Occipital lobe (tissue), 1 donor: ENCODE measurements at regions not wholly inside any gene's neighbourhood (a gene's known extent, or its start where the extent isn't known, plus 50 kb on each side); places are given as distances from the start of the nearest gene placed in this dataset.

Experiments
- DNase-seq: peaks from one replicate; lab custom pipeline; 2025; lab: John Stamatoyannopoulos, UW

DNA sequence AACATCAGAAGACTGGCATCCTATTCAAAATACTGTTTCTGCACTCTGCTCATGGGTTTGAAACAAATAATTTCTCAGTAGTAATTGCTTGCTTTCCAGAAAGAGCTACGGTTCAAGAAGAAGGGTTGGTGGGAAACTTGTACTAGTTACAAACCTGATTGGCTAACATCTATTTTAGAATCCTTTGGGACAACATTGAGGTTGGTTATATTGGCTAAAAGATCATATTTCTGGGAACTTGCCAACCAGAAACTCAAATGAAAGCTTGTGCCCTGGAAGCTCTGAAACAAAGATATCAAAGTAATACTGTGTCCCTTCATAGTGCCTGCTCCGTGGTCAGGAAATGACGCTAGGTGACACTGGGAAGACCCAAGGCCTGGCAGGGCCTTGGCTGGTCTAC is 141.7 kb downstream of the LACC1 start:
- DNase-seq, result no peak

DNA sequence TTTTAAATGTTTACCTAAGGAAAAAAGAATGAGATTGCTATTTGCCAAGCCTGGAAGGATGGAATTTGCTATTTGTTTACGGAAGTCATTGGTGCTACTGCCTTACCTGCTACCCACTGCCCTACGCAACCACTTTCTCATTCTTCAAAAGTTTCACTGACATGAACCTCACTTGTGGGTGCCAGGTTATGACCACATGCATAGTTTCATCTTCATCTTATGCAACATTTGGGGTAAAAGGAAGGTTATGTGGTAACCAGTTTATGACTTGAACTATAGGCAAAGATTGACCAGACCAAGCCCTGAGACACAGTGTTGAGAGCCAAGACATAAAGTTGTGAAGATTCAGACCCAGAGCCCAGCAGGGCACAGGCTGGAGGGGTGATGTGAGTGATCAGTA is 142.5 kb downstream of the LACC1 start:
- DNase-seq, result no peak

DNA sequence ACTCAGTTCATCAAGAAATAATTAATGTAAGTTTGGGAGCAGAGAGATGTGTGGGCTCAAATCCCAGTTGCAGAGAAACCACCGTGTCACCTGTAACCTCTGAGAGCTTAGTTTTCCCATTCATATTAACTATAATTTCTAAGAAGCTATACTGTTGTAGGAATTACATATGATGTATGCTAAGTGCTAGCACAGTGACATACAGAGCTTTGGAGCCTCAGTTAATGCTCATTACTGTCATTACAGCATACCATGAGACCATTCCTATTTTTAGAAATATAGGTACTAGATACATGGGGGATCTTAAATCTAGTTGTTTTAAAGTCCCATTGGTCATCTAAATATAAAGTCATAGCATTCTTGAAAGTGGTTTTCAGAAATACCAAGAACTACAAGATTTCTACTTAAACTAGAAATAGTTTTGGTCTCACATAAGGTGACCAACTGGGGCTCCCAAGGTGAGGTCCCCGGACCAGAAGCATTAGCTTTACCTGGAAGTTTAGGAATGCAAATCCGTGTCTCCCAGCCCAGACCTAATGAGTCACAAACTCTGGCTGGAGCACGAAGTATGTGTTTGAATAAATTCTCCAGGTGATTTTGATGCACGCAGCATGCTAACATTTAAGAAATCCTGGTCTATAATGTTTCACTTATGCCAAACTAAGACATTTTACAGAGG is 144.6 kb downstream of the LACC1 start:
- DNase-seq, result no peak

DNA sequence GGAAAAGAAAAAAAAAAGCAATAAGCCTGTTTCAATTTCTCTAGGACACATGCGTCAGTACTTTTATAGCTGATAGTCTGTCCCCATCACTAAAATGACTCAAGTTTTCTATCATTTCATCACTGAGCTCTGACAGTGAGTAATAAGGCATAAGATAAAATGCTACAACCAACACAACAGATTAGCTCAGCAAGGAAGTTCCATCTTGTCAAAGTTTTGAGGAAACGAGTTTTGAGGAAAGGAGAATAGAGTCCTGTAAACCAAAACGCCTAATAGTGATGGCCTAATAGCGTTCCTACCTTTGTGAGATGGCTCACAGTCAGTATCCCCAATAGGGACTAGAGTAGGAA is 145.1 kb downstream of the LACC1 start:
- DNase-seq, result no peak

DNA sequence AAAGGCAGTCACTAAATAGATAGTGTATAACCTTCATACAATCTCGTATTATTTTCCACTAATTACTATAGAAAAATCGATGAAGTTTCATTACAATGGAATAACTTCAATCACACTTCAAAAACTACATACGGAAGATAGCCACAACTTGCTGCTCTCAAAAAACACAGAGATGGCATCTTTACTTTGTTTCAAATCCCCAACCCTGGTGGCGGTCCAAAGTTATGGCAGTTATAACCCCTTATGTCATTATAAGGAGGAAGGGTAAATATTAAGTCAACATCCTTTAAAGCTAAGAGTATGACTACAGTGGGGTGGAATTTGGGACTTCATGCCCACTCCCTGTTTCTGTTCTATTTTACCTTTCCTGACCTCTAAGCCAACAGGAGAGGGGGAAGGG is 146.5 kb downstream of the LACC1 start:
- no peak for DNase-seq

DNA sequence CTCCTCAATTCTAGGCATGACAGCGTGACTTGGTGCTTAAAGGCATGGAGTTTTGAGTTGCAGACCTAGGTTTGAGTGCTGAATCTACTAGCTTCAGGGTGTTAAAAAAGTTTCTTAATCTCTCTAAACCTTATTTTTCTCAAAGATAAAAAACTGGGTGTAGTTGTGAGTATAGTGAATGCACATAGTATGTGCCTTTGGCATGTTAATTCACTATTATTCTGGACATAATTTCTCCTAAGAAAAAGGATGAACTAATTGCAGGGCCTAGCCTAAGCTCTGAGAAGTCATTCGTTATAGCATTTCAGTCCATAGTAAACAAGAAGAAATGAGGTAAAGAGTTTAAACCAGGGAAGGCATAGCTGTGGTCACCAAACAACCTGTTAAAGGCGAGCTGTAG is 149.0 kb downstream of the LACC1 start:
- DNase-seq, result no peak

DNA sequence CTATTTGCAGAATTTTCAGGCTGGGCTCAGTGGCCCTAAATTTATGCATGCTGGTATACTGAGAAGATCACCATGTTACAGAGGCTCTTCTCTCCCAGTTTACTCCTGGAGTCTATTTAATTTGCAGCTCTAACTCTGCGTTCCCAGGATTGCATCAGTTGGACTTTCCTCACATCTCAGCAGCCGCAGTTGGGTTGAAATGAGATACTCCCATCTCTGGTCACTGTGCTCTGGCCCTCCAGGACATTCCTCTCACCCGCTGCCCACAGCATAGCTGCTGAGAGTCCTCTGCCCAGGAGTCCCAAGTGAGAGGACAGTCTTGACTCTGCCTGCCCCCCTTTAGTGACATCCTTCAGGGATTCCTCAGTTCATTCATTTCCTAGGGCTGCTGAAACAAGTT is 150.9 kb downstream of the LACC1 start:
- DNase-seq, result no peak

DNA sequence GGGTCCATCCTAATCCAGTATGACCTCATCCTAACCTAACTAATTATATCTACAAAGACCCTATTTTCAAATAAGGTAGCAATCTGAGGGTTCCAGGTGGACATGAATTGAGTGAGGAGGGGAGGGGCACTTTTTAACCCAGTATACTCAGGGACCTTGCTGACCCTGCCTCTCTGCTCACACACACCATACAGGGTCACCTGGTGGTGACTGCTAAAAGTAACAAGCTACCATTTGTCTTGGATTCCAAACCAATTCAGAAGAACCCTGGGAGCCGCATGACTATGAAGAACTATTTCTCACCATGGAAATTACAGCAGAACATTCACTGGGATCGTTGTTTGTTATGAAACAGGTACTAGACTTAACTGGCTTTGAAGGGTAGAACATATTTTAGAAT is 151.9 kb downstream of the LACC1 start:
- no peak for DNase-seq

DNA sequence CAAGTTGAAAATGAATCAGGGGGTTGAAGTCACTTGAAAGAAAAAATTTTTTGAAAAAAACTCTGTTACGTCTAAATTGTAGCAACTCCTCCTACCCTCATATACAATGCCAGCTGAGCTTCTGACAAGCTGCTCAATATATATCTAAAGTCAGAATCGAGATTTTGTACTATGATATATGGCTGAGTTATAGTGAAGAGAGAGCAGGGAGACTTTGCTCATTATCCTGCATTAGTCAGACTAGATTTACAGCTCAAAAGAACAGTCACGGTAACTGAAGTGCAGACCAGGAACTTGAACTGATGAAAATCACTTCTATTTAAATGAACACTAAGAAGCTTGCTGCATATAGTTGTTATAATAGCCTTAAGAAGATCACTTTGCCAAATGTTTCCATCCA is 153.1 kb downstream of the LACC1 start:
- DNase-seq, result no peak

DNA sequence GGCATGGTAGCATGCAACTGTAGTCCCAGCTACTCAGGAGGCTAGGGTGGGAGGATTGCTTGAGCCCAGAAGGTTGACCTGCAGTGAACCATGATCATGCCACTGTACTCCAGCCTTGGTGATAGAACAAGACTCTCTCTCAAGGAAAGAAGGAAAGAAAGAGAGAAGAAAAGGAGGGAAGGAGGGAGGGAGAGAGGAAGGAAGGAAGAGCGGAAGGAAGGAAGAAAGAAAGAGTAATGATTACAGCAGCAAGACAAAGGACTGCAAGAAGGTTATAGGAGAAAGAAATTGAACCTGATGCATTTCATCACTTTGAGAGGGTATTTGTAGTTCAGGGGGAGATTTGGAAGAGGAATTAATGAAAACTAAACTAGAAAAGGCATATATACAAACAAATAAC is 155.7 kb downstream of the LACC1 start:
- no peak for DNase-seq

DNA sequence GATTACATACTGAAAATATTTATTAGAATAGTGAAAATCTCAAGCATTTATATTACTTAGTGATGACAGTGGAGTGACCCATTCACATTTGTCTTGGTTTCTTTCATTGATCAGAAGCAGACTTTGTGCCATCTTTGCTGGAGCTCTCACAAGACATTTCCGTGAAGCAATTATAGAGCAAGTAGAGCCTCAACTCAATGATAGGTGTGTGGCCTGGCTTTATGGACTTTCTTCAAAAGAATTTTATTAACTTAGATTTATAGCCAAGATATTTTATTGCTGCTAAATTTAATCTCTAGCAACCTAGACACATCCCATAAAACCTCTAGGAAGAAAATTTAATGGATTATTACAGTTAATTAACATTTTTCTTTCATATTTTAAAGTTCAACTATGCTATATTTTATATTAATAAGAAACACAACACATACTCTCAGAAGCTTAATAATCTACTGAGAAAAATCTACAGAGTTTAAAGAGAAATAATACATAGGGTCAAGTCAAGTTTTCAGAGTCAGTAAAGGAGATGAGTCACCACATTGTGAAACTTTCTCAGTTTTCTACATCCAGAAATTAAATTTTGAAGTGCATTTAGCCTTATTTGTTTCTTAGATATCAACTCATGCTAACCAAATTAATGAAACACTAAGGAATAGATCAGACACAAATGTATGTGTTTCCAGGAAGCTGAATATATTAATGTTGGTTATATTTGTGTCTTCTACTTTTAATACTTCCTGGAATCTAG is 160.5 kb downstream of the LACC1 start:
- DNase-seq, result no peak

DNA sequence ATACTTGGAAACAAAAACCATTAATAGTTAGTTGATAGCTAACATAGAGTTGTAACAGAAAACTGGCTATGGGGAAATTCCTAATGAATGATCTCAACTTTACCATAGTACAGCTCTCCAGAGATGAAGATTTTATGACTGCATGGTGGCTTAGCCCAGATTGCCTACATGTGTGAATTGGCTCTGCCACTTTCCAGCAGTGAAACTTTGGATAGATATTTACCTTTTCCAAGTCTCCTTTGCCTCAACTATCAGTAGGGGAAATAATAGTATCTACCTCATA is 161.1 kb downstream of the LACC1 start:
- DNase-seq, result no peak

DNA sequence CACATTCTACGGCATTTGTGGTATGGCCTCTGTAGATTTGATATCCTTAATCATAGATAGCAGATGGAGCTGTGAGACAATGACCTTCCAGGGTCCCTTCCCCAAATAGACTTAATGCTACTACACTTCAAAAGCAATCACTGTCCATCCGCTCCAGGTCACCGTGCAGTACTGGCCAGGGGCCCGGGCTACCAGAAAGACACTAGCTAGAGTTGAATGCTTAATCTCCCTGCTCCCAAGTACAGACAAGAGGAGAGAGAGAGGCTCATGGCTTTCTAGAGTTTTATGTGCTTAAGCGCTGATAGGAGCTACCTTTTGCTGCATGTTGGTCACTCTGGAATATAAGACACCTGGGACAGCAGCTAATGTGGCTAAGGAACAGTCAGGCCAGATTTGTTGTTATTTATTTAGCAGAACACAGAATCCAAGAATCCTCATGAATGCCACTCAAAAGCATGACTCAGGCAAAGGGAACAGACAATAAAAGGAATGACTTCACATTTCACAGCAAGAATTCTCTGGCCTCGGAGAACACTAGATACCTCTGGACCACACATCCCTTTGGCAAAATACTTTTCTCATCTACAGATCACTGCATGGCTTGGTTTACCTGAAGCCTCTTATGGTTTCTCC is 165.0 kb downstream of the LACC1 start:
- no peak for DNase-seq

DNA sequence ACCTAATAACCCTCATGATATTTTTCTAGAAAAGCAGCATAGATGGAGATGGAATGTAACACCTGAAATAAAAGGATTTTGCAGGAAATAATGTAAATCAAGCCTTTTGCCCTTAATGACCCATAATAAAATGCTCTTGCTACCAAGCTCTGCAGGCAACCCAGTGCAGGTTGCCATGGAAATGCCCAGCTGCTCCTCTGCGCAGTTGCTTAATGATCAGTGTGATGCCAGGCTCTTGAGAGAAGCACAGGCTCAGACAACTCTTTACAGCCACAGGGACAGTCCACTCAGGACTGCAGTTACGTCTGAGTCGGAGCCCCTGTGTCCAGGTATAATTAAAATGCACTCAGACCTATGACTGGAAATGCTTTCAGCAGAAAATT is 165.5 kb downstream of the LACC1 start:
- DNase-seq, result peak; percentile 18

DNA sequence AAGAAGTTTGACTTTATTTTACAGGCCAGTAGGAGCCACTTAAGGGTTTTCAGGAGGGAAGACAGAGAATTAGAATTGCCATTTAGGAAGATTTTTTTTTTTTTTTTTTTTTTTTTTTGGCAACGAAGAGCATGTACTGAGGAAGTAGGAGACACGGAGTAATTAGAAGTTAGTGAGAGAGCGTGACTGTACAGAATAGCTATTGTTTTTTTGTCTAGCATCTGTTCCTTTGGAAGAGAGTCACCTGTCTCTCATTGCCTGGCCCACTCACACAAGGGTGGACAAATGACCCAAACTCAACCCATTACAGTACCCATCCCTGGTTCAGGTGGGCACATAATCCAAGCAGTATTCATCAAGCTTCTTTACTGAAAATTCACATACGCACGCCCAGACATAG is 166.7 kb downstream of the LACC1 start:
- DNase-seq, result no peak

DNA sequence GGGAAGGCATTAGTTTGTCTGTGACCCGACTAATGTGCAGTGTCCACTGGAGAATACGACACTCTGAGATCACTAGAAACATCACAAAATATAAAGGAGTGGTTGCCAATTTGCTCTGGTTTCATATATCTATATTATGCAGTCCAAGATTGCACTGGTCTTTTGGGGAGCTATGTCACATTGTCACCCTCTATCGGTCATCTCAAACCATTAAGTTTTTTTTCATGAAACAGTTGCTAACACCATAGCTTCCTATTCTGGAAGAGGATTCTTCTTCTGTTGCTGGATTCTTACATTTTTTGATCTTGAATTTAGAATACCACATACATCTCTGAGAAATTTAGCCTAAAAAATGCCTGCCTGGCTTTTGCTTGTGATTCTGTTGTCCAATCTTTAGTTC is 168.6 kb downstream of the LACC1 start:
- no peak for DNase-seq

DNA sequence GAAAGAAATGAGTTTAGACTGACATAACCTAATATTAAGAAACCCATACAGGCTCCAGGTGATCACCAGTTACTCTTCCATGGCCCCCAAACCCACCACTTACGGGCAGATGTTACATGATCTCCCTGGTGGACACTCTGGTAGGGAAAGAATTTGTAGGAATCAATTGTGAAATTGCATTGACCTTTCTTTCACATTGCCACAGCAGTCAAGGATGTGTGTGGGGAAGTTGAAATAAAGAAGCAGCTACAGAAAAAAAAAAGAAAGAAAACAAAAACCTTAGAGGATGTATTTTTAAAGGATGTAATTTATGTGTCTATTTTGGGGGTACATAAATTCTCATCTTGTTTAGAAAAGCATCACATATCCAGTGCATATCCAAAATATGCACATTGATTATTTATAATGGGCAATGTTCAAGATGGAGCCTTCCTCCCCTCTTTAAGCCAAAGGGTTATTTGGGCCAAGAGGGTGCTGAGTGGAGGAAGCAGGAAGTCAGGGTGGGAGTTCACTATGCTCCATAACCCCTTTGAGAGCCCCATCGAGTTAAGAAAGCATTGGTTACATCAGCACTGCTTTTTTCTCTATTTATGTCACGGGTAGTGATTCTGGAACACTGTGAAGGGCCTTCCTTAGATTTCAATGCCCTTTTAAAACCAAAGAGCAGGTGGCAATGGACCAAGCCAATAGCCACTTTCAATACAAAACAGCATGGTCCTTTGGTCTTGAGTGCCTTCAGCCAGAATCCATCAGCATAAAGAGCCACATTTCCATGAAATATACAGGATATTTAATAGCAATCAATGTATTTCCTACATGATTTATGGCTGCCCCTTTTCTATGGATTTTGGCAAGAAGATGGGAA is 169.6 kb downstream of the LACC1 start:
- DNase-seq, result no peak

DNA sequence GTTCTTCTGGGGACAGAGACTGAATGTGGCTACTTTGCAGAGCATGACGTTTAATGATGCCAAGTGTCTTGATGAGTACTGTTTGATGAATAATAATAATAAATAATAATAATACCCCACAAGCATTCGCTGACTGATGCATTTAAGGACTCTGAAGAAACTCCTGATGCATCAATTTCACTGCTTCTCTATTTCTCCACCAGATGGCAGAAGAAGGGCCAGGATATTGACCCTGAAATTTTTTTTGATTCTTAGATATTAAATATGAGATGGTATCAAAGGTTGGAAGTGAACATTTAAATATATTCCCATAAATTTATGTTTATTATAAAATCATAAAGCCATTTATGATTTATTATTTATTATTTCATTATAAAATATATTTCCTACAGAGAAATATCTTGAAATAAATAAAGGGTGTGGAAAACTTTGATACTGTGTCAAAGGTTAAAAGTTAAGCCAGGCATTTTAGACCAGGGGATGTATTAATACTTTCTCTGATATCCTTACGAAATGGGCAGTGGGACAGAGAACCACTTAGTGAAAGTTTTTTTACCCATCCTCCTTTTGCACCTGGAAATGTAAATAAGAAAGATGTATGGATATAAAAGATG is 170.9 kb downstream of the LACC1 start:
- DNase-seq, result no peak

DNA sequence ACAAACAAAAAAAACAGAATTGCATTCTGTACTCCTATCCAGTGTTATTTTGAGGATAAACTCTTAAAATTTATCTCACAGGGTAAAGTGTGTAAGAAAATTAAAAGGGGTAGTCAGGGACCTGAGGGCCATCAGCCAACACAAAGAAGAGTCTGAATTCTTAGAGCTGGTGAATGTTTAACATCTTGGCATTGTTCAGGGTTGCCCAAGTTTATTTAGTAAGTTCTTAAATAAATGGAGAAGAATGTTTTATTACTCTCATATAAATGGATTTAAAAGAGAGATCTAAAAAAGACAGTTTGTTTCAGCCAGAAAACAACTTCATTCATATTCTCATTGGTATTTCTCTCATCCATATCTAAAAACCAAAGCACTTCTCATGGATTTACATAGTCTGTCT is 171.7 kb downstream of the LACC1 start:
- DNase-seq, result no peak

DNA sequence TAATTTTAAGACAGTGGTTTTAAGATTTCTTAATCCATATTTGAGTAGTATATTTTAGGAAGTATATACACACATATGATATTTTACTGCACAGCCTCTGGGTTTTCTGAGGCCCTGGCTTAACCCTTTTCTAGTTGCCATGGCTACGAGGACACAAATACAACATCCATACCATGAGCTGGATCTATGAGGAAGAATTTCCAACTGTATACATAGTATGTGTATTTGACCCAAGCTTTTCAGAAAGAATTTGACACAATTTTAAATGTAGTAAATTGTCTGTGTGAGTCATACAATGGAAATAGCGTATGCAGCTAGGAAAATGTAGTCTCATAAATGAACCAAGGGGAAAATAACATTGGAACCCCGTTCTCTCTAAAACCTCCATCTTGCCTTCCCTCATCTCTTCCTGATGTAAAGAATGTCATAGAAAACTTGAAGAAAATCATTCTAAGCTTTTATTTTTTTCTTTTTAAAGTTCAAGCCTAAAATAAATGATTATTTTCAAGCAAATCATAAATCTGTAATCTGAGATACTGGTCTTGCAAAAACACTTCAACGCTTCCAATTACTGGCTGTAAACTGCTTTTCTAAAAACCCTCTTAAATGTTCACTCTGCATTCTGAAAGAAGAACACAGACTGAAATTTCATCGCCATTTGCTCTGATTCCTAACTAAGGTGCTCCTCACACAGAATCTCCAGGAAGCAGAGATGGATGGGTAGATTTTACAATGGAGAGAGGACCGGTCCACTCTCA is 172.4 kb downstream of the LACC1 start:
- no peak for DNase-seq

DNA sequence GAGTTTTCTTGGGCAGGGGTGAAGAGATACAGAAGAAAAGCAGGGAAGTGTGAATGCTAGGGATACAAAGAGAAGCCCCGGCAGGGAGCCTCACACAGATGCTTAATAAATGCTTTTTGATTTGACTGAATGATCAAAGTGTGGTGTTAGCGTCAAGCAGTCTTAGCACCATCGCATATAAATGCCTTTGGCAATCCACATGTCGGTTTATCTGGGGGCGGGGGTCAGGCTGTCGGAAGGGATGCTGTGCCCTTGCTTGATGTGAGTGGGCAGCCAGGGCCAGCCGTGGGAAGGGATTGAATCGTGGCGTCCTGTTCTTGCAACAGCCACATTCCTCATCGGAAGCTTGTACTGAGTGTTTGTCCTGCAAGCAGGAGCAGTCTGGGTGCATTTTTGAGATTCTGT is 173.1 kb downstream of the LACC1 start:
- DNase-seq, result peak; percentile 6
